ENCODE measurements at regions not wholly inside any gene's neighbourhood (a gene's known extent, or its start where the extent isn't known, plus 50 kb on each side); places are given as distances from the start of the nearest gene placed in this dataset.

DNA sequence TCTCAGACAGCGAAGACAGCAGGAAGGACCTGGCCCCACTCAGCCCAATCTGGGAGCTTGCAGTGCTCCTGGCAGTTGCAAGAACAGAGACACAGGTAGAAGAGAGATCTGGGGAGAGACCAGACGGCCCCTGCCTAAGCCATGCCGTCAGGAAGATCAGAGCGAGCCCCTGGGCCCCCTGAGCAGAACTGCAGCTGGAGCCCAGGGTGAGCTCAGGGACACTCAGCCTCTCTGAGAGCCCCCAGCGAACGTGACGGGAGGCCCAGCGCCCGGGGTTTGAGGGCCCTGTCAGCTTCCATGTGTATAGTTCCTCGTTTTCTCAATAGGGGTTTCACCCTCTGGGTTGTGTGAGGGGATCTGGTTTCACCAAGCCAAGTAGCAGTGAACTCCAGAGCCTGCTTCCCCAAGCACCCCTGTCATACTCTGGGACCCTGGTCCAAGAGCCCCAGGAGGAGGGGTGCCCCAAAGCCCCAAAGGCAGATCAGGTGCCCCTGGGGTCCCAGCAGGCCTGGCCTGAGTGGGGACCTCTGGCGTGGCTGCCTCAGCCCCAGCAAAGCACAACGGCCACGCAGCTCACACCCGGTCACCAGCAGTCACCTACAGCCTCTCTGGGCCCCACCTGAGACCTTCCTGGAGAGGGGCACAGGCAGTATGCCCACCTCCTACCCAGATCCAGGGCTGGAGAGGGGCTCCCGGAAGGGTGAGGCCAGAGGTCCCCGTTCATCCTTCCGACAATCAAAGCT is 431.3 kb upstream of the MYT1L start:
- no peak for FAIRE-seq
- DNase-seq (ENCODE audit: insufficient read length, low spot score) = no peak

DNA sequence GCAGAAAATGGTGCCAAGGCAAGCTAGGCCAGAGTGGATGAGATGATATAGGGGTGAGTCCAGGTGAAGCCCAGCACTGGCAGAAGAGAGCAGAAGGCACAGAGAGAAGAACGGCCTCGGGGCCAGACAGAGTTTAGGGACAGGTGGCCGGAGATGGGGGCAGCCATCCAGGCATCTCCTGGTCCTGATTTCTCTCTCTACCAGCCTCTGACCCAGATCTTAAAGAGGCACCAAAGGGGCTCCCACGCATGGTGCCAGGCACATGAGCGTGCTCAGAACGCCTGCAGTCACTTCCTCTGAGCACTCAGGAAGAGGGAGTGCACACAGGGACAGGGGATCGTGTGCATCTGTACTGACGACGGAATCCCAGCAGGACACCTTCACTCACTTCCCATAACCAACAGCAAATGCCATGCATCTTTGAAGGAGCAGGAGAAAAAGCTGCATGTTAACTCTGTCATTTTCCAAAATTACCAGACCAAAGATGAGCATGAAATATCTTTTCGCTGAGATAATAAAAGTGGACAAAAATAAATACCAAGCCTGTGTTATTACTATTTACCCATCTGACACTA is 427.8 kb upstream of the MYT1L start:
- FAIRE-seq (no peak), DNase-seq (ENCODE audit: insufficient read length, low spot score) (no peak)

DNA sequence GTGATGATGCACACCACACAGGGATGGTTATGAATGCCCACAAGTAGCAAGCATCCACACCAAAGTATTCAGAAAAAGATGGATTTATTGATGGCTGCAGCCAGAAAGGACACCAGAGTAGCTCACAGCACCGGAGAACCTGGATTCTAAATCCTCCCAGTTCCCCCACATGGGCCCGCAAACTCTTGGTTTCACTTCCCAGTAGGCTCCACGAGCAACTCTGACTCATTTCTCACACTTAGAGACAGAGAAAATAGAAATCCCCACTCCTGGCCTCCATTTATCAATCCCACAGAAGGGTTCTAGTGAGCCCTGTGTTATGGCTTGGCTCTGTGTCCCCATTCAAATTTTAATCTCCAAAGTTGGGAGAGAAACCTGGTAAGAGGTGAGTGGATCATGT is 426.7 kb upstream of the MYT1L start:
- FAIRE-seq = no peak

DNA sequence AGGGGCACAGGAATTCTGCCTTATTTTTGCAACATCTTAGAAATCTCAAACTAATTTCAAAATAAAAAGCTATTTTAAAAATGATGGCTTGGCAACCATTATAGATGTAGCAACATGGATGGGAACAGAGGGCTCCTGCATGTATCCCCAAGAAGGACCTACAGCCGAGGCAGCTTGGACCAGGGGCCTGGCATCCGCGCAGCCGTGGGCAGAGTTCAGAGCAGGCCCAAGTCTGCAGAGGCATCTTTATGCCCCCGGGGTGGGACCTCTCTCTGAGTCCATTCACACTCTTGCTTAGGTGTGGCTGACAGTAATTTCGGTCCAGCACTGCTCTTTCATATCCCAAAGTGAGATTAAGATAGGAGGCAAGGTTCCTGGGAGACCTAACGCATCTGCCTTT is 425.8 kb upstream of the MYT1L start:
- FAIRE-seq = no peak
- DNase-seq (ENCODE audit: insufficient read length, low spot score) = no peak

More for the DNA sequence above, 426.7 kb upstream of the MYT1L start:
- DNase-seq (ENCODE audit: insufficient read length, low spot score) = peak; percentile 19

DNA sequence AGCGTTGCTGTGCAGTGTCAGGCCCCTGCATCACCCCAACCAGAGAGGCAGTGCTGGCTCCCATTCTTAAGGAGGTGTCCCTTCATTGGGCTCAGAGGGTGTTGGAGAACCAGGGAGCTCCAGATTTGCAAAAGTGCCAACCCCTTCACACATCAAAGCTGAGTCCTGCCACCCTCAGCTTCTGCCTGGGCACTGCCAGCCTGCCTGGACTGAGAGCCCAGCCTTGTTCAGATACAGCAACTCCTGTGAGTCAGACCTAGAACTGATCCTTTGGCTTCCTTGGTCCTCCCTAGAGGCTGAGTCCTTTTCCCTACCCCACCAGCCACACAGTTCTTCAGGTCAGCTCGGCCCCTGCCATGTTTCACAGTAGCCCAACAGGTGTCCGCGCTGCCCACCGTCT is 424.9 kb upstream of the MYT1L start:
- no peak for DNase-seq (ENCODE audit: insufficient read length, low spot score)
- FAIRE-seq = no peak

DNA sequence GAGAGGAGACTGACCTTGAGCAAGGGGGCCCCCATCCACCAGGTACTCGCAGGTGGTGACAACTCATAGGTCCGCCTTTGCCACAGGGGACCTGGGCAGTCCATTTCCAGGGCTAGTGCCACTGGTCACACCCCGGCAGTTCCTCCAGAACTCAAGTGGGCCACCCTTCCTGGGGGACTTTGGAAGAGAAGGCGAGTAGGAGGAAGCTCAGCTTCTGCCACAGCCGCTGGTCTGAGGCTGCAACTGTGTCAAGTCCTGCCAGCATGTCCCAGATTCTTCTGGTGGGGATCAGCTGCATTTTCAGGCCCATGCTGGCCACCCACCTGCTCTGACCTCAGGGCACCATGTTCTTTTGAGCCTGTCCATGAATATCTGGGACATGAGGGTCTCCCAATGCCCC is 423.9 kb upstream of the MYT1L start:
- FAIRE-seq (no peak), DNase-seq (ENCODE audit: insufficient read length, low spot score) (no peak)

DNA sequence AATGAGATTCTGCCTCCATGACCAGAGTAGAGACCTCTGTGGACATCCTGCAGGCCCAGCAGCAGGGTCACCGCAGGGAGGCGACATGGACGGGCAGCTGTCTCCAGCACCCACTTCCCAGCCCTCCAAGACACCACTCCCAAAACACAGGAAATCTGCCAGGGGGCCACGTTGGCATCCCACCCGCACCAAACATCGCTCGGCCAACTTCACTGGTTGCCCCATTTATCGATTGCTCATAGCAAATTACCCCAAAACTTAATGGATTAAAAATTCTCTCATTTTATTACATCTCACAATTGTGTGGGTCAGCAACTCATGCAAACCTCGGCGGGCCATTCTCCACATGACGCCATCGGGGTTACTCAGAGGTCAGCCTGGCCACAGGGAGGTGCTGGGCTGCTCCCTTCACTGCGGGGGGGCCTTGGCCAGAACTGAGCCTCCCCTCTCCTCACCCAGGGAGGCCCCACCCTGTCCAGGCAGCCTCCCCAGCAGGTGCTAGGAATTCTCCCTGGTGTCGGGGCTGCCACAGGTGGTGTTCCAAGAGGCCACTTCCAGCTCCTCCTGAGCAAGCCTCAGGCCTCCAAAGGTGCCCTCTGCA is 420.7 kb upstream of the MYT1L start:
- FAIRE-seq (no peak), DNase-seq (ENCODE audit: insufficient read length, low spot score) (no peak)

DNA sequence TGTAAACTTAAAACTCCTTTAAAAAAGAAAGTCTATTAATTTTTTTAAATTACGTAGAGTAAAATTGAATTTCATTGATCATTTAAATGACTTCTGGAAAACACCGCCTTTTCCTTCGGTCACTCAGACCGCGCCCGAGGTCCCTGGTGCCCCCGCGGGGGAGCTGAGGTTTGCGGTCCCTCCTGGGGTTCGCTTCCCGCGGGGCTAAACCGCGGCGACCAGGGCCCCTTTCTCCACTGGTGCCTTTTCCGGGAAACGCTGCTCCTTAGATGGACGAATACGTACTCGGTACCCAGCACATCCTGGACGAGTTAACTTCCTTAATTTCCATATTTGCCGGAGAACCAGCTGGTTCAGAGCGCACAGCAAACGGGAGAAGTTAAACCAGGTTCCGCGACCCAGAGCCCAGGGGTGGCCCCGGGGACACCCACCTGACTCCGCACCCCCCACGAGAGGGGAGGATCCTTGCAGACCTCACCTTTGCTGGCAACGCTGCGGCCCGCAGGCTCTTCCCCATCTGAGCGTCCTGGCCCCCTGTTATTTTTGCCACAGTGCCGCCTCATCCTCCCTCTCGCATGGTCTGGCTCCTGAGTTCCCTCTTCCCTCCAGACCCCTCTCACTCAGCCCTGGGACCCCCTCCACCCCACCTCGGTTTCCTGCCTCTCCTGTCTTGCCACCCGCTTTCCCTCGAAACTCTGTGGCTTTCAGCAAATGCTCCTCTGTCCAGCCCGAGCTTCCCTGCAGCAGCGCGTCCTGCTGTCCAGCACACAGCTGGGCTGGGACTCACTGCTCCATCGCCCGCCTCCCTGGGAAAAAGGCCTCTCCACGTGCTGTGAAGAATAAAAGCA is 420.0 kb upstream of the MYT1L start:
- FAIRE-seq = no peak
- DNase-seq (ENCODE audit: insufficient read length, low spot score) = no peak

DNA sequence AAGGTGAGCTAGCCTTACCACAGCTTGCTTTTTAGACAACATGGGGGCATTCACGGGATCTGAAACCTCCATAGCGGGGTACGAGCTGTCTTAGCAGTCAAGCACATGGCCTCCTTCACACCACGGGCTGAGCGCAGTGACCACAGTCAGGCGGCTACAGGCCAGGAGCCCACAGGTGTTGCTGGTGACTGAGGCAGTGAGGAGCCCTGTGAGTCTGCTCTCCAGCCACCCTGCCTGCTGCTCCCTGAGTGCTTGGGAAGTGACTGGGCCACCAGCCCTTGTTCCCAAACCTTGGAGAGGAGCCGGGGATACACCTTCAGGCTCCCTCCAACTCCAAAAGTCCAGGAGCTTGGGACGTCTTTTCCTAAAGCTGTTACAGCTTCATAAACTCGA is 418.1 kb upstream of the MYT1L start:
- DNase-seq (ENCODE audit: insufficient read length, low spot score) (no peak), FAIRE-seq (no peak)

DNA sequence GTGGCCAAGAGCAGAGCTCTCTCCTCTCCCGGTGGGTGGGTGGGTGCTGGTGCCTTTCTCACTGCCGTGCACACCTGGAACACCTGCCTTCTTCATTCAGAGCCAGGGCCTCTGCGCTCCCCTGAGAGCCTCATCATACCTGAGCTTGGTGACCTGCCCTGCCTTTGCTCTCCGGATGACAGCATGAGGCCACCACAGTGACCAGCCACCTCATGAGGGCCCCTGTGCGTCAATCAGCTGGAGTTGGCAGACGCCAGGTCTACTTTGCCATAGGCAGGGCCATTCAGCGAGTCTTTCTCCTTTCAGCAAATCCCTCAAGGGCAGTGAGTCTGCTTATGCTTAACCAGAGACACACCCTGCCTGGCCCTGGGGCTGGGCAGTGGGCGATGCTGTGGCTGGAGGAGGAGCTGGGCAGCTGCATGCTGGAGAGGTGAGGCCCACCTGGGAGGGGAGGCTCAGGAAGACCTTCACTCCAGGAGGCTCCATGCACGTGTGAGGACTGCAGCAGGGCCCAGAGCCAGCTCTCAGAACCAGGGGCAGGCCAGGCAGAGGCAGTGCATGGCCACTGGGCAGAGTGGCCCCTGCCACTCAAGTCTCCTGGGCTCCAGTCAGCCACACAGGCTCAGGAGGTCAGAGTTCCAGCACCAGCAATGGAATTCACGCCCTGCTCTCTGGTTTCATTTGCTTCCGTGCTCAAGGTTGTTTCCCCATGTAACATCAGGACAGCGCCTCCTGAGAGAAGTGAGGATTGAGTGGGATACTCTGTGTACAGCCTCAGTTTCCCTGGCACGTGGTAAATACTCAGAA is 417.5 kb upstream of the MYT1L start:
- FAIRE-seq = no peak
- no peak for DNase-seq (ENCODE audit: insufficient read length, low spot score)

DNA sequence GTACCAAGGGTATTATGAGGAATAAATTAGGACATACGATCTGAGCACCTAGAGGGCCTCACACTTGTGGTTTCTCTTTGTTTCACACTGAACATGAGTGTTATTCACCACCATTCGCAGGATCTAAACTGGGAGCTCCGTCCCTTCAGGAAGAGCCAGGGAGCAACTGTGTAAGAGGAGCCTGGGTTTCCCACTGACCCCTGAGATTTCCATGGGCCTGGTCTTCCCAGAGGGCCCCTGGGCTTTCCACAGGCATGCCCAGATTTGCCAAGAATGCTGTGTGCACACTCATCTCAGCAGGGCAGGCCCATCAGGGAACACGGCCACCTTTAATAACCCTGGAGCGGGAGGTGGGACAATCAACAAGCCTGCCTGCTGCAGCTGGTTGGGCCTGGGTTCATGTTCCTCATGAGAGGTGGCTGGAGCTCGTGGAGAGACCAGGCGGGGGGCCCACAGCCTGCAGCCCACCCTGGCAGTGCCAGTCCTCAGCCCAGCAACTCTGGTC is 416.8 kb upstream of the MYT1L start:
- no peak for FAIRE-seq
- no peak for DNase-seq (ENCODE audit: insufficient read length, low spot score)

DNA sequence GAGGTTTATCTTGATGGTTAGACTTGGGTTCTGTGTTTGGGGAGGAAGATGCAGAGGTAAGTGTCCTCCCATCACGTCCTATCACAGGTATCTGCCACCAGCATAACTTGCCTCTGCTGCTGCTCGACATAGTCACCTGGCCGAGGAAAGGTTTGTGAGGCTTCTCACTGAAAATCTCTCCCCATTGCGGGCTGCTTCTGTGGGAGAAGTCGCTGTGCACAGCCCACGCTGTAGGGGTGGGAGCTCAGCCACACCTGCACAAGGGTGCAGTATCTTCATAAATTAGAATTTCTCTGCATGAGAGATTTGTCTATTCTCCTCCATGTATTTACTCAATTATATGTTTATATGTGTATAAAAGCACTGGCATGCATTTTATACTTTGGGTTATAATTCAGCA is 415.7 kb upstream of the MYT1L start:
- no peak for DNase-seq (ENCODE audit: insufficient read length, low spot score)
- no peak for FAIRE-seq

DNA sequence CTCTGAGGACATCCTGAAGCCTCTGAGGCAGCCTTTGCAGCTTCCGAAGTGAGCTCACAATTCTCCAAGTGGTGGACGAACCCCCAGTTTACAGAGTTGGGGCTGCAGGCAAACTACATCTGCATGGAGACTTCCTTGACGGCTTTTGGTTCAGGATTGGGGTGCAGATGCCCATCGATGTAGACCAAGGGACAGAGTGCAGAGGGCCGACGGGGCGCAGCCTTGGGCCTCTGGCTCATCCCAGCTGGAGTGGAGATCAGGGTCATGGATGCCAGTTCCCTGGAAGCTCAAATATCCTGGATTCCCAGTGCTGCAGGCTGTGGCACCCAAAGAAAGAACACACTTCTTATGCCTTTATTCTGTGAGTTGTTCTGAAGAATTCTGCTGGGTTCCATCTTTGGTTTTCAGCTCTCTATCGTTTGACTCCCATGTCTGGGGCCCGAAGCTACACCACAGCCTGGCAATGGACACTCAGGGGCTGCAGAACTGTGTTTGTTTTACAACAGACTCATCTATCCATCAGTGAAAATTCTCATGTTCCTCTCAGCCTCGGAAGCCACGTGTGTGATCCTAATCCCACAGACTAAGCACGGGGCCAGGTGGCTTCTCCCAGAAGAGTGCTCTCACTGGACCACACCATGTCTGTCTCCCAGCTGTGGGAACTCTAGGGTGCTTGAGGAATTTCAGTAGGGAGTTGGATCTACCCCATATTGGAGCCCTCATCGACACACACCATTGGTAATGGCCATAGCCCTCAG is 414.1 kb upstream of the MYT1L start:
- no peak for DNase-seq (ENCODE audit: insufficient read length, low spot score)
- no peak for FAIRE-seq

DNA sequence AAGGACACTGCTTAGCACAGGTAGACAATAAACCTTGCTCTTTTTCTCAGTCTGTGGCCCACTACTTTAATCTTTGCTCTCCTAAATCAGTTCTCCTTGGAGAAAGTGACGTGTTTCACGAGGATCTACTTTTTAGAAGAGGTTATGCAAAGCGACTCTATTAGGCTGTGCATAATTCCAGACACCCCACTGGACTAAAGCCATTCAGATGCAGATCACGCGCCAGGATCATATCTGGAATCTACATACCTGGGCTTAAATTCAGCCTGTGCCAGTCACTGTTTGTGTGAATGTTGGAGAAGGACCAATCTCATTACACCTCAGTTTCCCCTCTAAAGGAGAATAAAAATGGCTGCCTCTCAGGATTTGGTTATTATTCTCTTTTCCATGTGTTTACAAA is 413.0 kb upstream of the MYT1L start:
- DNase-seq (ENCODE audit: insufficient read length, low spot score) = no peak
- no peak for FAIRE-seq

DNA sequence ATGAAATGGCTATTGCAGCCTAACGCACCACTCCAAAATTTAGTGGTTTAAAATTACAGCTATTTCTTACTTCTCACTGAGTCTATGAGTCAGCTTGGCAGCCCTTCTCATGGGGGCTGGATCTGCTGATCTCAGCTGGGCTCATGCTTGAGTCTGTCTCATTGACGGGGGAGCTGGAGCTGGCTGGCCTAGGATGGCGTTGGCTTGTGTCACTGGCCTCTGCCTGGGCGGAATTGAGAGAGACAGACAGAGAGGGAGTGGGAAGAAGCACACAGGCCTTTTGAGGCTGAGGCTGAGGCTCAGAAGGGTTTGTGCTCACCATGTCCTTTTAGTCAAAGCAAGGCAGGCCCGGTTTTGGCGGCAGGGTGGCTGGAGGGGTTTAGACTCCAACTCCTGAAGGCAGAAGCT is 412.1 kb upstream of the MYT1L start:
- FAIRE-seq (no peak), DNase-seq (ENCODE audit: insufficient read length, low spot score) (no peak)

DNA sequence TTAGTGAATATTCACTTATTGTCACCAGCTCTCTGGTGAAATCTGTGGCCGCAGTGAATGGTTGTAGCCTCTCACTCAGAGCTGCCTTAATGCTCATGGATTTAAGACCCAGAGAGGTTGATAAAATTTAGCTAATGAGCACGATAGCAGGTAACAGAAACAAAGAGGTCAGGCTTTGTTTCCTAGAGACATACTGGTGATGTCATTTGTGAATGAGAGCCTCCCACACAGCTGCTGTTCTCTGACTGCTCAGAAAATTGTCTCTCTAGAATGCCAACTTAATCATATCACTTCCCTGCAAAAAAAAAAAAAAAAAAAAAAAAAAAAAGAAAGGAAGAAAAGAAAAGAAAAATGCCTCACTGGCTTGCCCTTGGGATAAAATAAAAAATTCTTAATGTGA is 411.7 kb upstream of the MYT1L start:
- DNase-seq (ENCODE audit: insufficient read length, low spot score) (no peak), FAIRE-seq (no peak)

DNA sequence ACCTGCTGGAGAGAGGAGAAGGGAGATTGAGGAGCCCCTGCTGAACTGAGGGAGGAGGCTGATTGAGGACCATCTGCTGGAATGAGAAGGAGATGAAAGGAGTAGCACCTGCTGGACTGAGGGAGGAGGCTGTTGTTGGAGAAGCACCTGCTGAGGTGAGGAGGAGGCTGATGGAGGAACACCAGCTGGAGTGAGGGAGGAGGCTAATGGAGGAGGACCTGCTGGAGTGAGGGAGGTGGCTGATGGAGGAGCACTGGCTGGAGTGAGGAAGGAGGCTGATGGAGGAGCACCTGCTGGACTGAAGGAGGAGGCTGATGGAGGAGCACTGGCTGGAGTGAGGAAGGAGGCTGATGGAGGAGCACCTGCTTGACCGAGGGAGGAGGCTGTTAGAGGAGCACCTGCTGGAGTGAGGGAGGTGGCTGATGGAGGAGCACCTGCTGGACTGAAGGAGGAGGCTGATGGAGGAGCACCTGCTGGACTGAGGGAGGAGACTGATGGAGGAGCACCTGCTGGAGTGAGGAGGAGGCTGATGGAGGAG is 409.2 kb upstream of the MYT1L start:
- no peak for FAIRE-seq
- DNase-seq (ENCODE audit: insufficient read length, low spot score) = no peak

DNA sequence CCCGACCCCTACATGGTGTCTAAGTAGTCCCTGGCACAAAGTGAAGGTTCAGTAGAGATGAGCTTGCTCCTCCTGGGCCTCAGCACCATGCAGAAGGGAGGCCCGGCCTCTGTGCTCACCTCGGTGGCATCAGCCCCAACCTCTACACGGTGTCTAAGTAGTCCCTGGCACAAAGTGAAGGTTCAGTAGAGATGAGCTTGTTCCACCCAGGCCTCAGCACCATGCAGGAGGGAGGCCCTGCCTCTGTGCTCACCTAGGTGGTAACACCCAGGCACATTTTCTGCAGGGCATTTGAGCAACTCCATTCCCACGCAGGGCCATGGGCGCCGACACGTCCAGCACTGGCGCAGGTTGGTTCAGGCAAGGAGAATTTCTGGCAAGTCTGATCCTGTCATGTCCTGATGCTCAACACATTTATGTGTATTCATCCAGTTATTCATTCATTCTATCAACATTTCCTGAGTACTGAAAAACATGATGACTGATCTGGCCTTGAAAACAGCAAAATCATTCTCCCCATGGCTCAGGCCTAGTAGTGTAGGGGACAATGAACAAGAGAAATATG is 408.2 kb upstream of the MYT1L start:
- FAIRE-seq = no peak

DNA sequence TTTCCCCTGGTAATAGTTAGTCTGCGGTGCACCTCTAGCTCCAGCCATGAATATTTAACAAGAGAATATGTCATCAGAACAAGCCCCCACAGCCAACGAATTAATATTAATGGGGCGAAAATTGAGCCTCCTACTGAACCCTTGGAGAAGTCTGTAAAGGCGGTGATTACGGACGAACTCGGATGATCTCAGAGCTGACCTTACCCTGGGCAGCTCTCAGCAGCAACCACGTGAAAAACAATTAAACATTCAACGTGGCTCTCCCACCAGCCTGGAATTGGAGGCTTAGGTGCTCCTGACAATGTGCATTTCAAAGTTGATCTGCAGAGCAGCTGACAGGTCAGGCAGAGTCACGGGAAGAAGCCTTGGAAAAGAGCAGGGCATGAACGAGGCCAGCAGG is 407.6 kb upstream of the MYT1L start:
- FAIRE-seq (no peak), DNase-seq (ENCODE audit: insufficient read length, low spot score) (no peak)

More for the DNA sequence above, 408.2 kb upstream of the MYT1L start:
- DNase-seq (ENCODE audit: insufficient read length, low spot score) = no peak

Data from GM19239 (cell line).